ENCODE measurements at regions not wholly inside any gene's neighbourhood (a gene's known extent, or its start where the extent isn't known, plus 50 kb on each side); places are given as distances from the start of the nearest gene placed in this dataset.

DNA sequence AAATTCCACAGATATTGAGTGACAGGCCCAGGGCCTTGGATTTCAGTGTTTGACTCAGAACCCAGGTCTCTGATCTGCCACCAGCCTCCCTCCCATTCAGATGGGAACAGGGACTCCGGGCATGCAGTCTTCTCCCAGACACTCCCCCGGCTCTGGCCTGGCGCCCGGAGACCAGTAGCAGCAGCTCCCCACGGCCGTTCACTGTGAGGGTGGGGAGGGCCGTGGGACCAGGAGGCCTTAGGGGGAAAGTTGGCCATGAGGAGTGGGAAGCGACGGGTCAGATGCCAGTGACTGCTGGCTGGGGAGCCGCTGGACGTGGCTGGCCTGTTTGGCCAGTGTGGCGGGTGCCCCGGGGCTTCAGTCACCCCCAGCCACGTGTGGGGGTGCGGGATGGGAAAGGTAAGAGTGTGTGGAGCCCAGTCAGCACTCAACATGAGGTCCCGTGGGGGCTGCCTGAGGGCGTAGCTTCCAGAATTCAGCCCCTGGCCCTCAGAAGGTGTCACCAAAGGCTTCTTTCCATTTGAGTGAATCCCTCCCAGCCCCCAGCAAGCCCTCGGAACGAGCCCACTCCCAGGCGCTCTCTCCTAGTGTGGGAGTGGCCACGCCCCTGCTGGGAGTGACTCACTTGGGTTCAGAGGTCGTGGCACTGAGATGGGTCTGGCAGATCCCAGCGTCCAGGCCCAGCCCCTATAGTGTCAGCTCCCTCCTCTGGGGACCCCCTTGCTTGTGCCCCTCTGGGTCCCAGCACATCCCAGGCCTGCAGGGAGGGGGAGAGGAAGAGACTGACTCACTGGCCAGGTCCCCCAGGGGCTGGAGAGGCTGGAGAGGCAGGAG lies 309.4 kb downstream of the SEC14L1 start:
- peaks cover 4% of the 10 kb centered on the region for H3K36me3 Mint-ChIP-seq (ENCODE audit: low read depth)
- TF ChIP-seq CTCF (IDR thresholded peaks at IDR 0.05): no peak
- no peaks in the 10 kb centered on the region for H3K9me3 Mint-ChIP-seq
- DNase-seq: peak; percentile 83
- H3K4me1 Mint-ChIP-seq: peaks cover 94% of the 10 kb centered on the region
- peak overlapping the region; percentile 92 for H3K4me3 Mint-ChIP-seq
- no peaks in the 10 kb centered on the region for H3K27me3 Mint-ChIP-seq (ENCODE audit: low read depth, poor library complexity)
- H3K27ac Mint-ChIP-seq: peak overlapping the region; percentile 99

GRCh38 chr17:77450742-77451244 lies 310.0 kb downstream of the SEC14L1 start:
- no peak for DNase-seq
- Mint-ChIP-seq H3K27ac (peak overlapping the region; percentile 99), H3K4me3 (peak overlapping the region; percentile 92), H3K4me1 (peaks cover 94% of the 10 kb centered on the region), H3K9me3 (no peaks in the 10 kb centered on the region), H3K36me3 (ENCODE audit: low read depth) (peaks cover 4% of the 10 kb centered on the region), H3K27me3 (ENCODE audit: low read depth, poor library complexity) (no peaks in the 10 kb centered on the region)
- no peak for TF ChIP-seq CTCF (IDR thresholded peaks at IDR 0.05)

GRCh38 chr17:77451245-77451893 lies 310.6 kb downstream of the SEC14L1 start:
- H3K4me3 Mint-ChIP-seq: peak overlapping the region; percentile 92

DNA sequence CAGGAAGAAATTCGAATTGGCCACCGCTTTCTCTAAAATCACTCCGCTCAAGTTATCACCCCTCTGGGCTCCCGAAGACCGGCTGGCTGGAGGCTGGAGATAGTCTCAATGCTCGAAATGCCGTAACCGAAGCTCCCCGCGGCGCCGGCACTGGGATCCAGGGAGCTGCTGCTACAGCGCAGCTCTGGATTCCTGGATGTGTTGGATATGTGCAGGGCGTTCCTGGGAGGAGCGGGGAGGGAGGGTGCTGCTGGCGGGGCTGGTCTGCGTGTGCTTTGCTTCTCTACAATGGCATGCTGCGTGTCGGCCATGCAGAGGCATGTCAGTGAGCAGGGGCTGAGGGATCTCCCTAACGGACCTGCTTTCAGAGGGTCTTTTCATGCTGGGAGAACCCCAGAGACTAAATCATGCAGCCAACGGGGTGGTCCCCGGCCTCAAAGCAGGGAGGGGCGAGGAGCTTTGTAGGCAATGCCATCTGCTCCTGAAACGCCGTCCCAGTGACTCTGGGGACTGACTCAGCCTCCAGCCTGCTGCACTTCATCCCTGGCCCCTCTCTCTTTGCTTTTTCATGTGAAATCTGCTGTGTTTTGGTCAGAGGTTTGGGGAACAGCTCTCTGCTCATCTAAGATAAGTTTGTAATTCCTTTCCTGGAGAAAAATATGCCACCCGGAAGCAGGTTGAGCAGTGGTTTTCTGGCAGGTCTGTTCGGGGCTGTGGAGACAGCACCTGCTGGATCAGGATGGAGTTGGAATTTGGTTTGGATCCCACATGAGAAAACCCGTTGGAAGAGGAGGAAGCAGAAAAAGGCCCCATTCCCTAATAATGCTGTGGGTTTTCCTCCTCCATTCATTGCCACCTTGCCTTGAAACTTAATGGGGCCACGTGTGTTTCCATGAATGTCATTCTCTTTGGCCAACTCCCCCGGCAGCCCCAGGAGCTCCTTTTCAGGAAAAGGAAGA lies 311.4 kb downstream of the SEC14L1 start:
- DNase-seq: peak; percentile 70
- TF ChIP-seq CTCF (IDR thresholded peaks at IDR 0.05): no peak
- Mint-ChIP-seq H3K4me1 (peaks cover 86% of the 10 kb centered on the region), H3K9me3 (no peaks in the 10 kb centered on the region), H3K4me3 (peak overlapping the region; percentile 92), H3K27ac (peak overlapping the region; percentile 99), H3K27me3 (ENCODE audit: low read depth, poor library complexity) (no peaks in the 10 kb centered on the region), H3K36me3 (ENCODE audit: low read depth) (no peaks in the 10 kb centered on the region)

More at GRCh38 chr17:77451245-77451893, 310.6 kb downstream of the SEC14L1 start:
- H3K27me3 Mint-ChIP-seq (ENCODE audit: low read depth, poor library complexity): no peaks in the 10 kb centered on the region
- H3K9me3 Mint-ChIP-seq: no peaks in the 10 kb centered on the region
- no peak for TF ChIP-seq CTCF (IDR thresholded peaks at IDR 0.05)
- H3K4me1 Mint-ChIP-seq: peaks cover 91% of the 10 kb centered on the region
- peaks cover 4% of the 10 kb centered on the region for H3K36me3 Mint-ChIP-seq (ENCODE audit: low read depth)
- DNase-seq: peak; percentile 90
- peak overlapping the region; percentile 99 for H3K27ac Mint-ChIP-seq

- Mint-ChIP-seq H3K4me1 (peaks cover 87% of the 10 kb centered on the region), H3K27me3 (ENCODE audit: low read depth, poor library complexity) (no peaks in the 10 kb centered on the region), H3K4me3 (peak overlapping the region; percentile 92), H3K9me3 (no peaks in the 10 kb centered on the region), H3K36me3 (ENCODE audit: low read depth) (no peaks in the 10 kb centered on the region), H3K27ac (peak overlapping the region; percentile 42)
- no peak for DNase-seq
- TF ChIP-seq CTCF (IDR thresholded peaks at IDR 0.05): no peak
These were observed 313.0 kb downstream of the SEC14L1 start for GRCh38 chr17:77453613-77454241.
